MM.1S (cell line): ENCODE measurements at regions not wholly inside any gene's neighbourhood (a gene's known extent, or its start where the extent isn't known, plus 50 kb on each side); places are given as distances from the start of the nearest gene placed in this dataset.

ENCODE experiments used
- DNase-seq: peaks from one replicate; pipeline ENCODE4 v3.0.0-alpha.2; 2015
- H2AFZ ChIP-seq: fragments of 300-600 bp; sonication (generic); 2 replicates; pipeline ENCODE4 v1.6.0; 2016; ENCODE audit warnings: antibody characterized with exemption, low read length
- H3F3A ChIP-seq: fragments of 300-600 bp; sonication (generic); 2 replicates; pipeline ENCODE4 v1.6.1; 2016; ENCODE audit warnings: mild to moderate bottlenecking, antibody characterized with exemption, low read length, moderate library complexity, mixed read lengths; ENCODE audit not compliant: insufficient read depth
- H3K27ac ChIP-seq: fragments of 300-600 bp; sonication (generic); 2 replicates; pipeline ENCODE4 v1.5.1; 2016; ENCODE audit warnings: mild to moderate bottlenecking, low read length
- H3K27me3 ChIP-seq: fragments of 300-600 bp; sonication (generic); replicated peaks from 2 replicates; pipeline ENCODE4 v1.6.0; 2016; ENCODE audit warnings: low read length; ENCODE audit not compliant: insufficient read depth
- H3K36me3 ChIP-seq: fragments of 300-600 bp; sonication (generic); replicated peaks from 2 replicates; pipeline ENCODE4 v1.6.1; 2016; ENCODE audit warnings: mild to moderate bottlenecking, low read length, mixed read lengths; ENCODE audit not compliant: insufficient read depth
- H3K4me1 ChIP-seq: fragments of 300-600 bp; sonication (generic); 2 replicates; pipeline ENCODE4 v1.6.1; 2016; ENCODE audit warnings: low read length, mixed read lengths
- H3K4me2 ChIP-seq: fragments of 300-600 bp; sonication (generic); 2 replicates; pipeline ENCODE4 v1.6.0; 2016; ENCODE audit warnings: low read depth, low read length
- H3K4me3 ChIP-seq: fragments of 300-600 bp; sonication (generic); 2 replicates; pipeline ENCODE4 v1.5.1; 2016; ENCODE audit warnings: low read length, mixed read lengths
- H3K79me2 ChIP-seq: fragments of 300-600 bp; sonication (generic); 2 replicates; pipeline ENCODE4 v1.6.1; 2016; ENCODE audit warnings: mixed run types, low read length, mixed read lengths
- H3K9ac ChIP-seq: fragments of 300-600 bp; sonication (generic); 2 replicates; pipeline ENCODE4 v1.6.1; 2016; ENCODE audit warnings: low read length, mixed read lengths
- H3K9me2 ChIP-seq: fragments of 300-600 bp; sonication (generic); replicated peaks from 2 replicates; pipeline ENCODE4 v1.6.1; 2016; ENCODE audit warnings: mild to moderate bottlenecking, low read length, mixed read lengths; ENCODE audit not compliant: insufficient read depth
- H3K9me3 ChIP-seq: fragments of 300-600 bp; sonication (generic); replicated peaks from 2 replicates; pipeline ENCODE4 v1.6.1; 2016; ENCODE audit warnings: mild to moderate bottlenecking, low read length, mixed read lengths; ENCODE audit not compliant: insufficient read depth
- H4K20me1 ChIP-seq: fragments of 300-600 bp; sonication (generic); 2 replicates; pipeline ENCODE4 v1.6.1; 2016; ENCODE audit warnings: mild to moderate bottlenecking, low read length, moderate library complexity, mixed read lengths; ENCODE audit not compliant: insufficient read depth
- CTCF ChIP-seq: fragments of 300-600 bp; sonication (generic); IDR thresholded peaks from 2 replicates; pipeline ENCODE4 v1.5.1; 2016; ENCODE audit warnings: antibody characterized with exemption, low read length, mixed read lengths
- EZH2 ChIP-seq: fragments of 300-600 bp; sonication (generic); optimal IDR thresholded peaks from 2 replicates; pipeline ENCODE3; 2017; ENCODE audit warnings: low read depth, mild to moderate bottlenecking, antibody characterized with exemption, low read length, mixed read lengths
- EZH2phosphoT487 ChIP-seq: fragments of 300-600 bp; sonication (generic); IDR thresholded peaks from 2 replicates; pipeline ENCODE4 v1.6.1; 2018; ENCODE audit warnings: antibody characterized with exemption, low read length

- H3K27ac ChIP-seq: no peak overlapping the region
- peaks cover 8% of the 10 kb centered on the region; the same call in 1 of the 2 replicates for H3K4me1 ChIP-seq
- no peaks in the 10 kb centered on the region for H3K36me3 ChIP-seq
- no peak for TF ChIP-seq EZH2phosphoT487
- no peak for TF ChIP-seq EZH2
- TF ChIP-seq CTCF: no peak
- H3K9me2 ChIP-seq: no peaks in the 10 kb centered on the region
- H4K20me1 ChIP-seq: no peaks in the 10 kb centered on the region
- peaks cover 5% of the 10 kb centered on the region; the same call in 1 of the 2 replicates for H3K27me3 ChIP-seq
- no peaks in the 10 kb centered on the region for H3F3A ChIP-seq
- H3K9ac ChIP-seq: no peak overlapping the region
- no peak overlapping the region for H2AFZ ChIP-seq
- no peak for DNase-seq
- no peaks in the 10 kb centered on the region for H3K79me2 ChIP-seq
- H3K4me2 ChIP-seq: no peak overlapping the region
- H3K4me3 ChIP-seq: no peak overlapping the region
- no peaks in the 10 kb centered on the region for H3K9me3 ChIP-seq
These were observed 88.2 kb upstream of the MVB12B start for GRCh38 chr9:126238415-126238814.

DNA sequence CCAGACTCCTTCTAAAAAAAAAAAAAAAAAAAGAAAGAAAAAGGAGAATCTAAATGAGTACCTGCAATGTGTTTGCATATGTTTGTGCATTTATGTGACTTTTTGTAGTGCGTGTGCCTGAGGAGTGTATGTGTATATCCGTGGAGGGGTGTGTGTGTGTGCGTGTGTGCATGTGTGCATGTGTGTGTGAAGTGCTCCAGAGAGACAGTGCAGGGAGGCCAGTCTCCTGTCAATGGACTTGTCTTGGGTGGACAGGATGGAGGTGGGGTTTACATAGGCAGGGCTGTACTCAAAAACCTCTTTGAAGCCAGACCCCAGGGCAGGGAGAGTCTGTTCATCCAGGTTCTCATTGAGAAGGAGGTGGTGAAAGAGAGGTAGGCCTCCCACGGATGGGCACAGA, 87.1 kb upstream of the MVB12B start:
- Histone ChIP-seq H3K9ac (no peak overlapping the region), H3K79me2 (no peaks in the 10 kb centered on the region)
- no peak for DNase-seq

GRCh38 chr9:126240835-126241234, 85.8 kb upstream of the MVB12B start:
- no peak overlapping the region for H2AFZ ChIP-seq
- no peaks in the 10 kb centered on the region for H3K79me2 ChIP-seq
- no peaks in the 10 kb centered on the region for H3K36me3 ChIP-seq
- H3K9ac ChIP-seq: no peak overlapping the region
- no peaks in the 10 kb centered on the region for H3F3A ChIP-seq
- TF ChIP-seq CTCF (no peak), EZH2phosphoT487 (no peak), EZH2 (no peak)
- no peak overlapping the region for H3K4me3 ChIP-seq
- peaks cover 8% of the 10 kb centered on the region; the same call in 1 of the 2 replicates for H3K4me1 ChIP-seq
- no peak overlapping the region for H3K27ac ChIP-seq
- no peaks in the 10 kb centered on the region for H3K9me3 ChIP-seq
- DNase-seq: peak; percentile 36
- no peak overlapping the region for H3K4me2 ChIP-seq
- H3K27me3 ChIP-seq: no peaks in the 10 kb centered on the region
- H4K20me1 ChIP-seq: no peaks in the 10 kb centered on the region
- H3K9me2 ChIP-seq: no peaks in the 10 kb centered on the region

More for the DNA sequence above, 87.1 kb upstream of the MVB12B start:
- H3K4me2 ChIP-seq: no peak overlapping the region
- no peak overlapping the region for H3K4me3 ChIP-seq
- H3K9me2 ChIP-seq: no peaks in the 10 kb centered on the region
- peaks cover 8% of the 10 kb centered on the region; the same call in 1 of the 2 replicates for H3K4me1 ChIP-seq
- H3K9me3 ChIP-seq: no peaks in the 10 kb centered on the region
- H3F3A ChIP-seq: no peaks in the 10 kb centered on the region
- 0 out of 2 replicates have a peak, but pooled peaks cover 2% of the 10 kb centered on the region for H3K27me3 ChIP-seq
- H2AFZ ChIP-seq: no peak overlapping the region
- H3K36me3 ChIP-seq: no peaks in the 10 kb centered on the region
- no peak overlapping the region for H3K27ac ChIP-seq
- H4K20me1 ChIP-seq: no peaks in the 10 kb centered on the region
- TF ChIP-seq EZH2: no peak
- TF ChIP-seq CTCF: no peak
- TF ChIP-seq EZH2phosphoT487: no peak
